Suprapubic skin (tissue), 4 donors: ENCODE measurements at regions not wholly inside any gene's neighbourhood (a gene's known extent, or its start where the extent isn't known, plus 50 kb on each side); places are given as distances from the start of the nearest gene placed in this dataset.

Experiments
- DNase-seq, 2 donors: peaks; one replicate each; pipeline ENCODE4 v3.0.0-alpha.2; 2019; ENCODE audit warnings: low spot score in 2 of 2
- H3K27ac ChIP-seq: fragments of 200-600 bp; sonication (generic); one replicate; pipeline ENCODE4 v1.5.1; 2019
- H3K27me3 ChIP-seq: fragments of 200-600 bp; sonication (generic); one replicate; pipeline ENCODE4 v1.5.1; 2019
- H3K36me3 ChIP-seq: fragments of 200-600 bp; sonication (generic); one replicate; pipeline ENCODE4 v1.5.1; 2019
- H3K4me1 ChIP-seq: fragments of 200-600 bp; sonication (generic); one replicate; pipeline ENCODE4 v1.5.1; 2019
- H3K4me3 ChIP-seq: fragments of 200-600 bp; sonication (generic); one replicate; pipeline ENCODE4 v1.5.1; 2019; ENCODE audit warnings: mild to moderate bottlenecking
- H3K9me3 ChIP-seq: fragments of 200-600 bp; sonication (generic); one replicate; pipeline ENCODE4 v1.5.1; 2019
- CTCF ChIP-seq, 2 donors: fragments of 200-600 bp in 1 of 2; fragments of 450-650 bp in 1 of 2; sonication (generic) in 1 of 2; IDR thresholded peaks; one replicate each; pipeline ENCODE4 v1.5.1; 2016 to 2019; ENCODE audit warnings: antibody characterized with exemption in 2 of 2, mild to moderate bottlenecking in 1 of 2, moderate library complexity in 1 of 2
- EP300 ChIP-seq: sonication (generic); formaldehyde crosslinking; IDR thresholded peaks from one replicate; pipeline ENCODE4 v1.6.1; 2017; ENCODE audit warnings: antibody characterized with exemption
- POLR2A ChIP-seq, 2 donors: fragments of 450-650 bp; IDR thresholded peaks; one replicate each; pipeline ENCODE4 v1.6.1; 2017; ENCODE audit warnings: antibody characterized with exemption in 2 of 2, mild to moderate bottlenecking in 2 of 2, moderate library complexity in 2 of 2
- POLR2AphosphoS5 ChIP-seq, 3 donors: sonication (generic); formaldehyde crosslinking; IDR thresholded peaks; one replicate each; pipeline ENCODE4 v1.6.1; 2017; ENCODE audit warnings: antibody characterized with exemption in 3 of 3
- WGBS: methylation state at CpG from one replicate; pipeline ENCODE4 v1.1.5; 2018; 5-methylcytosine and 5-hydroxymethylcytosine counted together

- H3K36me3 ChIP-seq: no peaks in the 10 kb centered on the region
- 41% methylated on average over 3 of the region's 3 CpGs for WGBS
- DNase-seq: no peak
- H3K4me1 ChIP-seq: peaks cover 3% of the 10 kb centered on the region
- H3K27me3 ChIP-seq: no peaks in the 10 kb centered on the region
- H3K9me3 ChIP-seq: no peaks in the 10 kb centered on the region
- H3K27ac ChIP-seq: no peak overlapping the region
- TF ChIP-seq POLR2AphosphoS5 (IDR thresholded peaks at IDR 0.05) (no peak), CTCF (IDR thresholded peaks at IDR 0.05) (no peak), POLR2A (IDR thresholded peaks at IDR 0.05) (no peak), EP300 (no peak)
- H3K4me3 ChIP-seq: no peak overlapping the region
Observed at GRCh38 chr20:55540486-55540885, 464.8 kb downstream of the CBLN4 start.

GRCh38 chr20:55540013-55540412, 465.3 kb downstream of the CBLN4 start:
- H3K4me1 ChIP-seq: peaks cover 3% of the 10 kb centered on the region
- no peak for DNase-seq
- 100% methylated on average over 1 of the region's 1 CpG for WGBS
- H3K36me3 ChIP-seq: no peaks in the 10 kb centered on the region
- no peak for TF ChIP-seq EP300
- TF ChIP-seq POLR2AphosphoS5 (IDR thresholded peaks at IDR 0.05): no peak
- TF ChIP-seq POLR2A (IDR thresholded peaks at IDR 0.05): no peak
- no peak for TF ChIP-seq CTCF (IDR thresholded peaks at IDR 0.05)
- no peaks in the 10 kb centered on the region for H3K27me3 ChIP-seq
- H3K9me3 ChIP-seq: no peaks in the 10 kb centered on the region
- H3K27ac ChIP-seq: no peak overlapping the region
- no peak overlapping the region for H3K4me3 ChIP-seq

GRCh38 chr20:55538261-55538908, 466.9 kb downstream of the CBLN4 start:
- WGBS: 55% methylated on average over 1 of the region's 1 CpG
- H3K36me3 ChIP-seq: no peaks in the 10 kb centered on the region
- H3K4me3 ChIP-seq: no peak overlapping the region
- no peaks in the 10 kb centered on the region for H3K9me3 ChIP-seq
- H3K4me1 ChIP-seq: peaks cover 3% of the 10 kb centered on the region
- no peak for TF ChIP-seq POLR2AphosphoS5 (IDR thresholded peaks at IDR 0.05)
- H3K27me3 ChIP-seq: no peaks in the 10 kb centered on the region
- DNase-seq: no peak
- H3K27ac ChIP-seq: no peak overlapping the region

- H3K27me3 ChIP-seq: no peaks in the 10 kb centered on the region
- TF ChIP-seq POLR2AphosphoS5 (IDR thresholded peaks at IDR 0.05): no peak
- TF ChIP-seq POLR2A (IDR thresholded peaks at IDR 0.05): no peak
- no peak for TF ChIP-seq EP300
- no peak for TF ChIP-seq CTCF (IDR thresholded peaks at IDR 0.05)
- no peak overlapping the region for H3K4me3 ChIP-seq
- no peaks in the 10 kb centered on the region for H3K9me3 ChIP-seq
- no peak for DNase-seq
- H3K4me1 ChIP-seq: peaks cover 3% of the 10 kb centered on the region
- no peak overlapping the region for H3K27ac ChIP-seq
- H3K36me3 ChIP-seq: no peaks in the 10 kb centered on the region
- 70% methylated on average over 7 of the region's 7 CpGs for WGBS
Observed at GRCh38 chr20:55535366-55535765, 470.0 kb downstream of the CBLN4 start.

GRCh38 chr20:55533632-55534031, 471.7 kb downstream of the CBLN4 start:
- no peak overlapping the region for H3K27ac ChIP-seq
- H3K27me3 ChIP-seq: no peaks in the 10 kb centered on the region
- H3K9me3 ChIP-seq: no peaks in the 10 kb centered on the region
- no peak overlapping the region for H3K4me3 ChIP-seq
- 93% methylated on average over 3 of the region's 3 CpGs for WGBS
- no peaks in the 10 kb centered on the region for H3K36me3 ChIP-seq
- peaks cover 3% of the 10 kb centered on the region for H3K4me1 ChIP-seq
- TF ChIP-seq POLR2AphosphoS5 (IDR thresholded peaks at IDR 0.05): no peak
- TF ChIP-seq CTCF (IDR thresholded peaks at IDR 0.05): no peak
- no peak for TF ChIP-seq POLR2A (IDR thresholded peaks at IDR 0.05)
- no peak for TF ChIP-seq EP300
- no peak for DNase-seq

GRCh38 chr20:55530763-55531162, 474.6 kb downstream of the CBLN4 start:
- DNase-seq: no peak
- Histone ChIP-seq H3K27ac (no peak overlapping the region), H3K4me3 (no peak overlapping the region), H3K9me3 (no peaks in the 10 kb centered on the region), H3K36me3 (no peaks in the 10 kb centered on the region), H3K27me3 (no peaks in the 10 kb centered on the region), H3K4me1 (no peaks in the 10 kb centered on the region)
- no peak for TF ChIP-seq POLR2AphosphoS5 (IDR thresholded peaks at IDR 0.05)
- no peak for TF ChIP-seq EP300
- no peak for TF ChIP-seq POLR2A (IDR thresholded peaks at IDR 0.05)
- no peak for TF ChIP-seq CTCF (IDR thresholded peaks at IDR 0.05)
- 84% methylated on average over 3 of the region's 3 CpGs for WGBS
